Endodermal cell (in vitro differentiated cells): ENCODE measurements at regions not wholly inside any gene's neighbourhood (a gene's known extent, or its start where the extent isn't known, plus 50 kb on each side); places are given as distances from the start of the nearest gene placed in this dataset.

Experiments
- DNase-seq: peaks from one replicate; pipeline ENCODE4 v3.0.0-alpha.2; 2017
- H3K27ac ChIP-seq: 2 replicates; pipeline ENCODE4 v1.5.1; 2013; ENCODE audit warnings: mild to moderate bottlenecking, low read depth, low read length, moderate library complexity
- H3K27me3 ChIP-seq: 2 replicates; pipeline ENCODE4 v1.6.1; 2013; ENCODE audit warnings: mild to moderate bottlenecking, low read length, moderate library complexity; ENCODE audit not compliant: insufficient read depth, control insufficient read depth, poor library complexity, severe bottlenecking
- H3K36me3 ChIP-seq: 2 replicates; pipeline ENCODE4 v1.7.0; 2013; ENCODE audit warnings: mild to moderate bottlenecking, low read length, moderate library complexity; ENCODE audit not compliant: control insufficient read depth, insufficient read depth
- H3K4me1 ChIP-seq: one replicate; pipeline ENCODE4 v1.7.0; 2013; ENCODE audit warnings: low read length; ENCODE audit not compliant: control insufficient read depth, insufficient read depth
- H3K4me3 ChIP-seq: 2 replicates; pipeline ENCODE4 v1.5.1; 2013; ENCODE audit warnings: mild to moderate bottlenecking, low read length, moderate library complexity
- H3K9ac ChIP-seq: 2 replicates; pipeline ENCODE4 v1.6.1; 2013; ENCODE audit warnings: mild to moderate bottlenecking, low read length, moderate library complexity; ENCODE audit not compliant: poor library complexity, severe bottlenecking; ENCODE audit errors: extremely low read depth
- H3K9me3 ChIP-seq: 2 replicates; pipeline ENCODE4 v1.6.1; 2013; ENCODE audit warnings: mild to moderate bottlenecking, low read length, moderate library complexity; ENCODE audit not compliant: control insufficient read depth
- H3K27ac Mint-ChIP-seq: 2 replicates; pipeline ENCODE4 v1.8.0; 2020; ENCODE audit warnings: mixed read lengths
- H3K27me3 Mint-ChIP-seq: 2 replicates; pipeline ENCODE4 v1.8.0; 2021; ENCODE audit warnings: mild to moderate bottlenecking, mixed read lengths; ENCODE audit not compliant: insufficient read depth
- H3K36me3 Mint-ChIP-seq: 2 replicates; pipeline ENCODE4 v1.8.0; 2020; ENCODE audit warnings: low read depth, mixed read lengths
- H3K4me1 Mint-ChIP-seq: 2 replicates; pipeline ENCODE4 v1.8.0; 2020; ENCODE audit warnings: mixed read lengths
- H3K4me3 Mint-ChIP-seq: 2 replicates; pipeline ENCODE4 v1.8.0; 2020; ENCODE audit warnings: mild to moderate bottlenecking, moderate library complexity, mixed read lengths
- H3K9me3 Mint-ChIP-seq: 2 replicates; pipeline ENCODE4 v1.8.0; 2020; ENCODE audit warnings: mild to moderate bottlenecking, mixed read lengths
- WGBS, 2 experiments: methylation state at CpG; one replicate each; pipeline versions ENCODE4 v1.1.5 to v1.1.7; 2013; ENCODE audit warnings: missing lambda C conversion rate in 2 of 2, mixed read lengths in 1 of 2; ENCODE audit not compliant: insufficient coverage in 1 of 2, insufficient read length in 1 of 2; 5-methylcytosine and 5-hydroxymethylcytosine counted together
- TF ChIP-seq, protein P1 (sequence below): fragments of 200-600 bp; sonication (generic); conservative IDR thresholded peaks from 2 replicates; pipeline ENCODE4 v1.5.0; 2021; ENCODE audit warnings: antibody characterized with exemption, mild to moderate bottlenecking

DNA sequence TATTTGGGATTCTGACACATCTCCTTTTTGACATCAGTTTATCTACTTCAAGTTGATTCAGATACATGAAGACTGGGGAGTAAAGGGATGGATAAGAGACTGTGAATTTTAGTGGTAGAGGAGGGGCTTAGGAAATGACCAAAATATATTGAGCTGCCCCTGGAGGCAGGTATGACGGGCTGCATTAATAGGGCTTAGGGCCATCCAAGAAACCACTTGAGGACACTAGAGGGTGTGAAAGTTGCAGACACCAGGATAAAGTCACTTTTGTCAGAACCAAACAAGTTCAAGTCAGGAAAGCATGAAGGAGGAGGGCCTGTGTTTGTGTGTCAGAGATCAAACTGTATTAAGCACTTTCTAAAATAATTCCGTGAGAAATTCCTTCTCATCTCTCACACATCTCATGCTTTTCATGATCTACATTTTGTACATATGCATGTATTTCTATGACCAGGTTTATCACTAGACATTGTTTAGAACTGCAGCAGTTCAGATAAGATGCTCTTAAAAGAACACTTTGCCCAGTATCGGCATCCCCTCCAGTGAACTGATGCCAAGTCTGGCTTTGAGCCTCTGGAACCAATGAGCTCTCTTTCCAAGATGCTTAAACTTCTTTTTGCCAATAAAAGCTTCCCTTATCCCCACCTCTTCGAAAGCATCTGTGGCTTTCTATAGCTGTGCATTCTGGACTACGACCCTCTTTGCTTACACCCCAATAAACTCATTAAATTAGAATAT lies 136.9 kb downstream of the SLC38A1 start:
- peak; percentile 72 for DNase-seq
- WGBS, 2 experiments, result 80 to 85% methylated on average over 2 to 4 of the region's 5 CpGs
- no peaks in the 10 kb centered on the region for H3K36me3 Mint-ChIP-seq
- H3K27me3 Mint-ChIP-seq, result peaks cover 2% of the 10 kb centered on the region
- no peak overlapping the region for H3K4me3 Mint-ChIP-seq
- H3K4me1 Mint-ChIP-seq, result peaks cover 2% of the 10 kb centered on the region
- Histone ChIP-seq H3K4me1 (no peaks in the 10 kb centered on the region), H3K9me3 (no peaks in the 10 kb centered on the region), H3K36me3 (no peaks in the 10 kb centered on the region), H3K27me3 (no peaks in the 10 kb centered on the region), H3K27ac (no peak overlapping the region), H3K9ac (no peak overlapping the region), H3K4me3 (no peak overlapping the region)
- TF ChIP-seq, protein P1, sequence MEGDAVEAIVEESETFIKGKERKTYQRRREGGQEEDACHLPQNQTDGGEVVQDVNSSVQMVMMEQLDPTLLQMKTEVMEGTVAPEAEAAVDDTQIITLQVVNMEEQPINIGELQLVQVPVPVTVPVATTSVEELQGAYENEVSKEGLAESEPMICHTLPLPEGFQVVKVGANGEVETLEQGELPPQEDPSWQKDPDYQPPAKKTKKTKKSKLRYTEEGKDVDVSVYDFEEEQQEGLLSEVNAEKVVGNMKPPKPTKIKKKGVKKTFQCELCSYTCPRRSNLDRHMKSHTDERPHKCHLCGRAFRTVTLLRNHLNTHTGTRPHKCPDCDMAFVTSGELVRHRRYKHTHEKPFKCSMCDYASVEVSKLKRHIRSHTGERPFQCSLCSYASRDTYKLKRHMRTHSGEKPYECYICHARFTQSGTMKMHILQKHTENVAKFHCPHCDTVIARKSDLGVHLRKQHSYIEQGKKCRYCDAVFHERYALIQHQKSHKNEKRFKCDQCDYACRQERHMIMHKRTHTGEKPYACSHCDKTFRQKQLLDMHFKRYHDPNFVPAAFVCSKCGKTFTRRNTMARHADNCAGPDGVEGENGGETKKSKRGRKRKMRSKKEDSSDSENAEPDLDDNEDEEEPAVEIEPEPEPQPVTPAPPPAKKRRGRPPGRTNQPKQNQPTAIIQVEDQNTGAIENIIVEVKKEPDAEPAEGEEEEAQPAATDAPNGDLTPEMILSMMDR, result peak; percentile 66
- no peak overlapping the region for H3K27ac Mint-ChIP-seq
- H3K9me3 Mint-ChIP-seq, result no peaks in the 10 kb centered on the region

DNA sequence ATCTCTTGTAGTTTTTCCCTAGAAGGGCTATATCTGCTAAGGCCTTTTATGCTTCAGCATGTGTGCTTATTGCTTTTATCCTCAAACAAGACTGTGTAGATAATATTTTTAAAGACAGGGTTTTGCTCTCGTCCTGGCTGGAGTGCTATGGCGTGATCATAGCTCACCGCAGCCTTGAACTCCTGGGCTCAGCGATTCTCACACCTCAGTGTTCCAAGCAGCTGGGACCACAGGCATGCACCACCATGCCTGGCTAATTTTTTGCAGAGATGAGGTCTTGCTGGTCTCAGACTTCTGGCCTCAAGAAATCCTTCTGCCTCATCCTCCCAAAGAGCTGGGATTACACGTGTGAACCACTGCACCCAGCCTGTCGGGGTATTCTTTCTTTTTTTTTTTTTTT lies 137.3 kb upstream of the SCAF11 start:
- no peak overlapping the region for H3K27ac ChIP-seq
- no peaks in the 10 kb centered on the region for H3K9me3 Mint-ChIP-seq
- H3K36me3 ChIP-seq, result no peaks in the 10 kb centered on the region
- peaks cover 7% of the 10 kb centered on the region for H3K27me3 Mint-ChIP-seq
- no peak overlapping the region for H3K27ac Mint-ChIP-seq
- no peak overlapping the region for H3K4me3 ChIP-seq
- peaks cover 5% of the 10 kb centered on the region for H3K4me1 Mint-ChIP-seq
- WGBS, 2 experiments, result 92 to 93% methylated on average over 4 to 6 of the region's 6 CpGs
- H3K27me3 ChIP-seq, result peaks cover 10% of the 10 kb centered on the region
- H3K9ac ChIP-seq, result no peak overlapping the region
- no peak overlapping the region for H3K4me3 Mint-ChIP-seq
- no peaks in the 10 kb centered on the region for H3K4me1 ChIP-seq
- H3K9me3 ChIP-seq, result no peaks in the 10 kb centered on the region
- TF ChIP-seq, protein P1, result no peak
- H3K36me3 Mint-ChIP-seq, result no peaks in the 10 kb centered on the region
- DNase-seq, result no peak

DNA sequence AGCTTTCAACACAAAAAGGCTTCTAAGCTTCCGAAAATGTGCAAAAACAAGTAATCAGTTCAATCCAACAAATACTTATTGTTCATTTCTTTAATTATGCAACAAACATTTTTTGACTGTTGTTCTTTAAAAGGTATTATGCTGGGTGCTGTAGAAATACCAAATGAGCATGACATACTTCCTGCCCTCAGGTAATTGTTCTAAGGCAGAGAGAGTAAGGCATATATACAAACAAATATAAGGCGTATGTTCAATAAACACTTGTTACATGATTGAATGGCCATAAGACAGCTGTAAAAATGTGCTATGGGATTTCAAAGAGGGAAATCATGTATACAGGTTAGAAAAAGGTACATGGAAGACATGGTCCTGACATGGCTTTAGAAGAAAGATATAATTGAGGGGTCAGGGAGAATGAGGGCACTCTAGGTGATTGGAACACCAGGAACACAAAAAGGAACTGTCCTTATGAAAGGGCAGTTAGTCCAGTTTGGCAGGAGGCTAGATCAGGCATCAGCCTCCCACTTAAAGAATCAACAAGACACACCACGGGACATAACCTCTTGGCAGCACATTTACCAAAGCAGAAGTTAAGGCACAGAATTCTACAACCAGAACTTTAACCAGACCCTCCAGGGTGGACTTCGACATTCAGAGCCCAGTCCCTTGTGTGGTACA lies 135.8 kb upstream of the SCAF11 start:
- no peak overlapping the region for H3K27ac ChIP-seq
- H3K4me3 Mint-ChIP-seq, result no peak overlapping the region
- 96 to 100% methylated on average over 2 to 4 of the region's 4 CpGs for WGBS, 2 experiments
- H3K9me3 ChIP-seq, result no peaks in the 10 kb centered on the region
- no peak overlapping the region for H3K9ac ChIP-seq
- H3K36me3 ChIP-seq, result no peaks in the 10 kb centered on the region
- H3K27me3 ChIP-seq, result peaks cover 18% of the 10 kb centered on the region
- DNase-seq, result no peak
- H3K4me1 Mint-ChIP-seq, result peaks cover 5% of the 10 kb centered on the region
- TF ChIP-seq, protein P1, result no peak
- peaks cover 16% of the 10 kb centered on the region for H3K27me3 Mint-ChIP-seq
- no peak overlapping the region for H3K27ac Mint-ChIP-seq
- H3K36me3 Mint-ChIP-seq, result no peaks in the 10 kb centered on the region
- H3K4me1 ChIP-seq, result no peaks in the 10 kb centered on the region
- H3K4me3 ChIP-seq, result no peak overlapping the region
- no peaks in the 10 kb centered on the region for H3K9me3 Mint-ChIP-seq
